H4 (cell line): ENCODE measurements at regions not wholly inside any gene's neighbourhood (a gene's known extent, or its start where the extent isn't known, plus 50 kb on each side); places are given as distances from the start of the nearest gene placed in this dataset.

Source experiments
- DNase-seq: peaks from one replicate; pipeline ENCODE4 v3.0.0-alpha.2; 2015; ENCODE audit warnings: low spot score

DNA sequence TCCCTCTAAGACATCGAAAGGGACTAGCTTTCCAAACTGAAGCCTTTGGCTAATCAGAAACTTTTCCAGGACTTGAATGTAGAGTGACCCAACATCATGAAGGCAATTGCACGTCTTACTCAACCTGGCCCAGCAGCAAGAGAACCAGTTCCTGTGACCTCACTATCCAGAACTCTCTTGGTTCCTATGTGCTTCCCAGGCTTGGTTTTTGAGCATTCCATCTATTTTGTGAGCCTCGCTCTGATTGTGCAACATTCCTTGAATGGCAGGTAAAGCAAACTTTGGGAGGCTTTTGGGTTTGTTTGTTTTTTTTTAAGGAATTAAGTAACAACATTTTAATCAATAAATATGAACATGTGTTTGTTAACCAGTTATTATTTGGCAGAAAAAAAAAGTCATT, 183.6 kb upstream of the EGLN3 start:
- no peak for DNase-seq

DNA sequence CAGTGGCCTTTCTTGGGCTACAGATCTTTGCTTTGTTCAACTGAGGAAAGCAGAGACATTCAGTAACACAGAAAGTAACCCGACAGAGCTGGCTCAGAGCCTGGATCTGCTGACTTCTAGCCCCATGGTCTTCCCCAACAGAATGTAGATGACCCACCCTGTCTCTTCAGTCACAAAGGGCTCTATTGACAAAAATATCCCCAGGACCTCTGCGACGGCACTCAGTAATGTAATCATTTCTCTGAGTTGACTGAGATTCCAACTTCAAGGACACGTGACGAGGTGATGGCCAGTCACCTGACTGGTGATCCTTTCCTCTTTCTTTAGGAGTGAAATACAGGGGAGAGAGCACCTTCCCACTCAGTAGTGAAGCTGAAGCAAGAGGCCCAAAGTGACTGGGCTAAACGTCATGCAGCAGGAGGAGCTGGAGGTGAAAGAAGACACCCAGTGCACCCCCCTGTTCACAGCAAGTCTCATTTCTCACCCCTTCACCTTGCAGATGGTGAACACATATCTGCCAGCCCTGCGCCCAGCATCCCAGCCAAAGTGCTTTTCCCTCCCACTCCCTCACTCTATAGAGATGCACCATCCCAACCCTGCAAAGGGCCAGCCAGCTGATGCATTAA, 179.2 kb upstream of the EGLN3 start:
- DNase-seq: no peak

DNA sequence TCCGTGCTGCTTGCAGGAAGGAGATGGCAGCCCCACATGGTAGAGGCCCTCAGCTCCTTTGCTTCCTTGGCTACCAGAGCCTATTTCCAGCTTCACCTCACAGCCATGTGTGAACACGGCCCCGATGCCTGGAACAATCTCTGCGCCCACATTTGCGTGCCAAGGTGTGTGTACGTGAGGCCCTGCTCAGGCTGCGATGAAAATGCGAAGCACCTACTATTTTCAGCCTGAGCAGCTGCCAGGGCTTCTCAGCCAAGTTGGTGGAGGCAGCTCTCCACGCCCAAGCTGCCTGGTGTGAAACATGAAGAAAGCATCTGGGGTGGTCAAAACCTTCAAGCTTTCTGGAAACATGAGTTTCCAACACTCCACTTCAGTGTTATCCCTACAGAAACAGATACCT, 177.8 kb upstream of the EGLN3 start:
- no peak for DNase-seq

DNA sequence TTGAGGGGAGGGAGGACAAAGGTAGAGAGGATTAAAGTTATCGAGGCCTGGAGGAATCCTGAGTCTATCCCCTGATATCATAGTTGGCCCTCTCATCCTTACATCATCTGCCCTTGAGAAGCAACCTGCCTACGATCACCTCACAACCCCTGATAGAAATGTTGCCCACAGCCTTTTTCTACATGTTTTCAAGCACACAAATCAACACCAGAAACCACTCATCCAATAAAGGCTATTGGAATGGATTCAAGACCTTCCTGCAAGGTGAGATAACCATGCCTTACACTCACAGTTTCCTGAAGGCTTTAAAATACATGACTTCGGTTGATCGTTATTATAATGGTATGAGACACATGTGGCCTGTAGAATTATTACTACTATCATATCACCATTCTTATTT, 175.7 kb upstream of the EGLN3 start:
- DNase-seq: no peak

DNA sequence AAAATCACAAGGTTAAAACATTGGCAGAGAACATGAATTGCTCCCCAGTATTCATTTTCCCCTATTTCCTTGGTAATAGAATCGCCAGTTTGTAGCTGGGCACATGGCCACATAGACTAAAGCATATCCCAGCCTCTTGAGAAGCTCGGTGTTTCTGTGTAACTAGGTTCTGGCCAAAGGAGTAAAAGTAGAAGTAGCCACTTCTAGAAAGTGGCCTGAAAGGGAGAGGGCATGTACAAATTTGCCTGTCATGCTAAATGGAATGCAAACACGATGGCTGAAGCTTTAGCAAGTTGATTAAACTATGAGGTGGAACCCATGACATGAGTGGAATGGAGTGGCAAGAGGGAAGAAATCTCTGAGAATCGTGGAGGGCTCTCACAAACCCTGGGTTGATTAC, 173.7 kb upstream of the EGLN3 start:
- DNase-seq: no peak

DNA sequence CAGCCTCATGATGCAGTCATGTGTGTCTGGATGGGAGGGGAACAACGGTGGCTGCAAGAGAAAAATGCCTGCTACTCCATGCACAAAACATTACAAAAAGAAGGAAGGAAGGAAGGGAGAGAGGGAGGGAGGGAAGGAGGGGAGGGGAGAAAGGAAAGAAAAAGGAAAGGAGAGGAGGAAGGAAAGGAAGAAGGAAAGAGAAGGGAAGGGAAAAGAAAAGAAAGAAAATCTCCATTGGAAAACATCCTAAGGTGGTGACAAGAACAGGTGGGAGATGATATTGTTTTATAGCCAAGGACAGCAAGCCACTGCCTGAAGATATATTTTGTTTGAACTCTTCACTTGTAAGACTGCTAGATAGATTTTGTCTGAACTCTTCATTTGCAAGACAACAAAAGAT, 171.8 kb upstream of the EGLN3 start:
- DNase-seq: no peak

DNA sequence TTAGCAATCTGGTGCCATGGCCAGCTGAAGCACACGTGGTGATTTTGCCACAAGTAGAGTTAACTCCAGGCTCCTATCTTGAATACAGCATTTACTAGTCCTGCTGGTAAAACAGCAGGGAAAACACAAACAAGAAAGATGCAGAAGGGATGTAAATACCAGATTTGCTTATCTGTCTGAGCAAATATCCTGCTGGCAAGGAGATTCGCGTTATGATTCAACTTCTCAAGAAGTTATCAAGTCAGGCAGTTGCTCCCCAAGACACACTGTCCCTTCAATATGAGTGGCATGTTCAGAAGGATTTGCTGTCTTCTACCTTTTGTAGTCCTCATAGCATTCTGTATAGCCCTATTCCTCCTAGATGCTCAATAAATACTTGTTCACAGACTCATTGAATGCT, 171.2 kb upstream of the EGLN3 start:
- no peak for DNase-seq

DNA sequence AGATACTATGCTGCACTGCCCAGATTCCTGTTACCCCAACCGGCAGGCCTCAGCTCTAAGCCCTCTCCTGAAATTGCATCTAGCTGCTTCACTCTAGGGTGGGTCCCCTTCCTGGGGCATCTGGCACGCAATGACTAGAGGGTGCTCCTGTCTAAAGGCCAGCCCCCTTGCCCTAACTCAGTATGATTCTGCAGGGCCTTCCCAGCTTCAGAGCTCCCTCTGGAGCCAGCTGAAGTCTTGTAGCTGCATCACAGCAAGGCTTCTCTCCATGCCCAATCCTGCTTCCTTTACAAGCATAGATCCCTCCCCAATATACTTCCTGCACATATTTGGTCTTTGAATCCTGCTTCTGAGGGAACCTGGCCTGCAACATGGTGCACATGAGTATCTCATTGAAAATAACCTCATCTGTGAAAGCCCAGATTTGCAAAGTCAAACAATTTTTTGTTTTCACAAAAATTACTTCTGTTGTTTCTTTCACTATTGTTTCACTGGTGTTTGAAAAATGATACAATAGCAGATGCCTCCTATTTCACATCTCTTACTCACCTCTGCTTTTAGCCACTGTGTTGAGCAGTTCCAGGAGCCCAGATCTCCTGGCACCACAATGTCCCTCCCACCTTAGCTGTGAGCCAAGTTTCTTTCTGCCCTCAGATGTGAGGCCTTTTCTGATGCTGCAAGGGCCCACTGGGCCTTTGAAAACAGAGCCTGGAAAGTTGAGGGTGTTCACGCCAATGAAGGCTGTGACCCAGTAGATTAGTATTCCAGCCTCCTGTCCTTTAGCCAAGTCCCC, 169.5 kb upstream of the EGLN3 start:
- no peak for DNase-seq

DNA sequence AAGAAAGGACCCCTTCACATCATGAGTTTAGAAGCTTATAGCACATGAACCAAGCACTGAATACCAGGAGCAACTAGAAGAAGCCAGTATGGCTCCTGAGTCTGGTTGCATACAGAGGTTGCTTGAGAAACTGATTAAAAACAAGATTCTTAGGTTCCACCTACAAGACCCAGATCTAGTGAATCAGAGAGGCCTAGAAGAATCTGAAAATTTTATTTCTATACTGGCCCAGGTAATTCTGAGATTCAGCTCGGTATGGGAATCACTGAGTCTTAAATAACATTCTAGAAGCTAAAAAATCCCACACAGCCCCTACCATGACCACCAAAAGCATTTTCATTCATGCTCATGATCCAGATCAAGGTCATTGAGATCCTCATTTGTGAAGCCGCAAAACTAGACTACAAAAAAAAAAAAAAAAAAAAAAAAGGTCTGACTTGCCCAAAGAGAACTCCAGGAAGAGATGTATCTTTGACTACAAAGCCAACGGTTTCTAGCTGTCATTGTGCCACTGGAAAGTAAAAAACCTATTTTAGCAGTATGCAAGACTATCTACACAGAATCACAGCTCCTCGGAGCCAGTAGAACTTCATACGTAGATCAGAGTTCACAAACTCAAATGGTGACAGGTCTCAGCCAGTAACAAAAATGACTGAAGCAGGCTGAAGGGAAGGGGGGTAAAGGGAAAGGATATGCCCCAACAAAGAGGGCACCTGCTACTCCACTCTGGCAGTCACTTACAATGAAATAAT, 168.4 kb upstream of the EGLN3 start:
- no peak for DNase-seq

DNA sequence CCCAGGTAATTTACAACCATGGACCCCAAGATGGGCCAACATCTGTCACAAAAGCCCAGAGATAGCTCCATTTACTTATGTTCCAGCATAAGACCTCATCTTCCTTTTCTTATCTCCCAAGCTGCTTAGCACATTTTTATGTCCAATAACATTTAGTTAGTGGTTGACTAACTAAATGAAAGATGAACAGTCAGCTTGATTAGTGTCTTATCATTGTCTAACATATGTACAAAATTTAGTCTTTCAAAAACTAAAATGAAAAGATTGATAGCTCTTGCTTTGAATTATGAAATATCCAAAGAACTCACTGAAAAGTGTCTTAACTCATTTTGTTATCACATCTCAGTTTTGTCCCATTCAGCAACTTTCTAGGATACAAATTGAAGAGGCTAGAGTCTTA, 163.1 kb upstream of the EGLN3 start:
- DNase-seq: no peak

DNA sequence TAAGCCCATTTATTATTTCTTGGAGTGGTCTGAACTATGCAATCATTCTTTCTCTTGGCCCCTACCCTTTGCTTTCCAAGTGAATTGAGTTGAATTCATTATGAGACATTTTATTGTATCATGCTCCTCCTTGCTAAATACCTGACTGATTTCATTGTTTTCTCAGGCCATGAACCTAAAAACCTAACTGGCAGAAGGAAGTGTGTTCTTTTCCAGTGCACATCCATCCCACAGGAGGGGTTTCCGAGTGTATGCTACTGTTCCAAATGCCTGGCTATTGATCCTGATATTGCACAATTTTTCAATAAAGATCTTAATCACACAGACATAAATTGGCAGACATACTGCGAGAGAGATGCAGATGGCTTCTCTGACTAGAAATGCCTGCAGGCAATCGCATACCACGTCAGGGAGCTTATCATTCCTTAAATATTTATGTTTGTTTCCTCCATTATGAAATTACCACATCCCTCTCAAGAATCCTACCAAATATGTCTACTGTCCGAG, 162.2 kb upstream of the EGLN3 start:
- peak; percentile 31 for DNase-seq

DNA sequence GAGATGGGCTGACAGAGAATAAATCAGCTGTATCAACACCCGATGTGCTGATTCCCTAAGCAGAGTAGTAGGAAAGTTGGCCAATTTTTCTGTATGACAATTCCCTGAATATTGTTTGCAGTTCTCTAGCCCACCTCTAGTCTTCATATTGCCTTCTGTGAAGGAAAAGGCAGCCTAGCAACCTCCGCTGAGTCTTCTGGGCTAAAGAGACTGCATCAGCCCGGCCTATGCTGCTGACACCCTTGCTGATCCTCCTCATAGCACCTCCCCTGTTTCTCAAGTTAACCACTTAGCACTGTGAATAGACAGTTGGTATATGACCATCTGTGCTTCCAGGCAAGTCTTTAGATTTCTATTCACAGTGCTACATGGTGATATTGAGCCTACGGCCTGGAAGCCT, 161.1 kb upstream of the EGLN3 start:
- DNase-seq: no peak

DNA sequence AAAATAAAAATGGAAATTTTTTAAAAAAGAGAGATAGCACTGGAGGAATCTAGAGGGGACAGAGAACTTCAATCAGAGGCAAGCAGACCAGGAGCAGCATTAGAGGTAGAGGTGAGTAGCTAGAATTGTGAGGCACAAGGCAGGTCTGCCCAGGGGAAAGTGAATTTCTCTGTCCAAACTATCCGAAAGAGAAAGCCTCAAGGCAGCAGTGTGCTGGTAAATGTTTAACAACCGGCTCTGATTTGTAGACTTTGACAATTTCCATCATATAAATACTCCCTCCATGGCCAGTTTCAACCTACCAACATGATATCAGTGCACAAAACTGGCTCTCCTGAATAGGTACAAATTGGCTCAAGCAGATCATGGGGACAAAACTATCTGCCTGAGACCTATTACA, 160.6 kb upstream of the EGLN3 start:
- no peak for DNase-seq

DNA sequence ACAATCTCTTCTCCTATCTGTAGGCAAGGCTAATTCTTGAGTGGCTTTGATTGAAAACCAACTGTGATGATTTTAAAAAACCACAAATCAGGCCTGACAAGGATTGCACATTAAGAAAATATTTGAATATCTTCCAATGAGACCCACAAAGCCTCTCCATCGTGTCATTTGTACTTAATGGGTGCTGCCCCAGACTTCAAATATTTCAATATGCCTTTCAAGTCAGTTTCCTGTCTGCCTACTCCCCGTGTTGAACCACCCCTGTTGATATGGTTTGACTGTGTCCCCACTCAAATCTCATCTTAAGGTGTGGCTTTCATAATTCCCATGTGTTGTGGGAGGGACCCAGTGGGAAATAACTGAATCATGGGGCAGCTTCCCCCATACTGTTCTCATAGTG, 159.7 kb upstream of the EGLN3 start:
- no peak for DNase-seq

DNA sequence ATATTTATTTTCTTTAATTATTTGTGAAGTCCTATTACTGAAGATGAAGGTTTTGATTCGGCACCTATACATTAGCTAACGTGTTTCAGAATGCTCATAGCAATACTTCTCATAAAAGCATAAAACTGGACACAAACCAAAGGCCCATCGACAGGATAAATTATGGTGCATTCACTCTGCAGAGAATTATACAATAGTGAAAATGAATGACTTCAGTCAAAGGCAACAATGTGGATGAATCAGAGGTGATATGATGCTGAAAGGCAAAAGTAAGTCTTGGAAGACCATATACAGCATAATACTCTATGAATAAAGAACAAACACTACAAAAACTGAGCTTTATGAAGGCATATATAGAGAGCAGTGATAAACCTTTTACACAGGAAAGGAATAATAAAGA, 156.6 kb upstream of the EGLN3 start:
- no peak for DNase-seq

DNA sequence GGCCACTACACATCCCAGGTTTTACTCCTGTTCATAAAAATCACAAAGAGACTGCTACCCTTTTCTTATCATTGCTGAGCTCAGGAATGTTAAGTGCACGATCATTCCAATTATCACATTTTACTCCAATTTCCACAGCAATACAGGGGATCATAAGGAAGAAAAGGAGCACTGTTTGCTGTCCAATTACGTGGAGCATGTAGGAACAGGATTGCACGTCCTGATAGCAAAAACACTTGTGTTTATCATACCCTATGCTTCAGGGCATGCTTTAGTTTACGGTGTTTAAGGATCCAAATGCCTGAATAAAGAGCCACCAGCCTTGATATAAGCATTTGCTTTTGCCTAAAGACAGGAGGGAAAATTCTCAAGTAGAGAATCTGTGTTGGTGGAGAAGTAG, 155.4 kb upstream of the EGLN3 start:
- no peak for DNase-seq

DNA sequence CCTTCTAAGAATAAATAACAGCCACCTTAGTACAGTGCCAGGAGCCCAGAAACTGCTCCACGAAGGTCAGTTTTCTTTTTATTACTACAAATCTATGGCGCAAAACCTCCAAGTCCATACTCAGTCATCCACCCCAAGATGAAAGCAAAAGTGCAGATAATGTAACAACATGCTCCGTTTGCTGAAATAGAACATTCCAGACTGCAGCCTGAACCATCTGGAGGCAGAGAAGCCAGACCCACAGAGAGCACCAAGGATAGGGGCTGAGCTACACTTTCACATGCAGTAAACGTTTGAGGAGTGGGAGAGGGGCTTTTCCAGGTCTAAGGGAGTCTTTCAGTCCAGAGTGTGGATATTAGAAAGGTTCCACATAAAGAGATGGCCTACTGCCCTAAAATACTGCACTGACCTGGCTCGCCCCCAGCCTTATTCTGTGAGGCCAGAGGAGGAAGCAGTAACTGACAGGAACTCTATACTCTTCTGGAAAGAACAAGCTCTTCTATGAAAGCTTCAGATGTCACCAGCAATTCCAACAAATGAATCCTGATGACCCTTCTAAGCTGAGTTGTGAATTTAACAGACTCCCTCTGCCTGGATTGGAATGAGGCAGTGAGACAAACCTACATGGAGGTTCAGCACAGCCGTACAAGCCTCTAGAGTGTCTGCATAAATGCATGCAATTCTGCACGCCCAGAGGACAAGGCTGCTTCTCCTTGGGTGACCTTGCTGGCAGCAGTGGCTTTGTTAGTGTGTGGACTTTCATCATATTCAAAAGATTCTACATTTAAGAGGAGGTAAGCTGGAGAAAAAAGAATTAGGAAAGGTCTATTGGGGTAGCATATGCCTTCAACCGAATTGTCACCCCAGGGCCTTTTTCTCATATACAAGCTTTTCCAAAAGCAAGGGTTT, 153.9 kb upstream of the EGLN3 start:
- no peak for DNase-seq

DNA sequence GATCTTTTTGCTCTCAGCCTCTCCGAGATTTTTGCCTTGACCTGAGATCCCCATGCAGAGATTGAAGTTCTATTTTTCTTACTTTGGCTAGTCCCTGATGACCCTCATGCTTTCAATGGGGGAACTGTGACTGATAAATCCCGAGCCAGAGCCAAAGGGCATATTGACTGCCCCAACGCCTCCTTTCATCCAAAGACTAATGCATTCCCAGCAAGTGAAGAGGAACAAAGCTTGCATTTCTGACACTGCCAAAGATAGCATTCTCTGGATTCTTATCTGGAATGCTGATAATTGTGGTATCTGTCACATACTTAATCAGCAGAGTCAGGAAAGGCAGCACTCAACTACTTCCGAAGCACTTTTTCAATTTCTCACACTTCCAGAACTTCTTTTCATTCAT, 152.3 kb upstream of the EGLN3 start:
- no peak for DNase-seq

DNA sequence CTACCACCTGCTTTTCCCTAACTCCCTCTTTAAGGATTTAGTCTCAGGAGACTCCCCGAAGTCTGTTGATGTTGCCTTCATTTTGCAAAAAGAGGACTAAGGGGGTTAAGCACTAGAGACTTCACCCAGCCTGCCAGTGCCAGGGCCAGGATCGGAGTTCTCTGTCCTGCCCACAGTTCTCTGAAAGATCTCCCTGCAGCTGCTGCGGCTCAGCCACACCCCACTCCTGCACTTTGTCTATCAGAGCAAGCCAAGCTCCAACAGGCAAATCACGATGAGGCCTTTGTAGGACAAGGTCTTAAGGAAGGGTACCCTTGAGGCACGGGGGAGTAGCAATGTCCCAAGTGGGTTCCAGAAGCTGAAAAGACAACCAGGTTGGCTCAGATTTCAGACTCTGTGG, 148.8 kb upstream of the EGLN3 start:
- no peak for DNase-seq

DNA sequence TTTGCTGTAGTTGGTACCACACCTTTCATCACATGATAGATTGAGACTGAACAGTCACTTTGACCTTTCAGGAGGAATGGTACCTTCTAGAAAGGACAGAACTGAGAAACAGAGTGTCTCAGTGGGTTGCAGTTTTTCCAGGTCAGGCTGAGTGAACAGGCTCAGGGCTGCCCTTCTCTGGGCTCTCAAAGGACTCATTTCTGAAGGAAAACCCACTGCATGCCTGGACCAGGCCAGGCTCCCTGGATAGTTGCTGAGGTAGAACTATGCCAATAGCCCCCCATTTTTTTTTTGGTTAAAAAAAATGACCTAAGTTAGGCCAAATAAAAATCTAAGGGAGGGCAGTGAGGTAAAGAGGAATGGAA, 148.1 kb upstream of the EGLN3 start:
- DNase-seq: no peak

DNA sequence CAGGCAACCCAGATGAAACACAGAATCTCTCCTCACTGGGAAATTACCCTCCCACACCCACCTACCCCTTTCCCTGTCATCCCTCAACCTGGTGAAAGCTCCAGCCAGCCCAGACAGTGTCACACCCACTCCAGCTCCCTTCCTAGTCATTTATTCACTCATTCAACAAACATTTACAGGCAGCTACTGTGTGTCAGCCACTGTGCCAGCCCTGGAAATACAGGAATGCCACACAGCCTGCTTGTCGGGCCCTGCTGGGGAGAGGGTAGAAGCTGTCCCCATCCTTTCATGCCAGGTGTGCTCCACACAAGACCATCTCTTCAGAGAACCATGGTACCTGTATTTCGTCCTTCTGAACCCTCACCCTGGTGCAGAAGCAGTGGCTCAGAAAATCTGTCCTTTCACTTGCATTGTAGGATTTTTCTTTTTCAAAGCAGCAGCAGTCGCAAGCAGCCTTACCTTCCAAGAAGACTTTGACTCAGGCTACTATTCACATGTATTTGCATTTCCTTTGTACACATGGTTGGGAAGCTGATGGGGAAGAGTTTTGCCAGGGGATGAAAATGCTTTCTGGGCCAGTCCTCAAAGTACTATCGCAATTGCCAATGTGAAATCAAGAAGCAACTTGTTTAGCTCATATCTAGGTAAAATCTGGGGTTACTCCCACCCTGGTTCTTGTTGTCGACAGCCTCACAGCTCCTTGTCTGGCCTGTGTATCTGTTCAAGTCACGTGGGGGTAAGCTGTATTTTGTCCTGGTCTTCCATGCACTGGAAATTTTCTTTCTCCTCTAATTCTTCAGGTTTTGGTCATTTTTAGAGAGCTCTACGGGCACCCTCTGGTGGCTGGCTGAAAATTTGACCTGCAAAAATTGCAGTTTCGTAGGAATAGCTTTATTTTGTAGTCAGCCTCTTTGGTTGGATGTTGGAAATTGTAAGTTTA, 147.4 kb upstream of the EGLN3 start:
- peak; percentile 43 for DNase-seq
